Mucosa of descending colon (tissue), 3 donors: ENCODE measurements at regions not wholly inside any gene's neighbourhood (a gene's known extent, or its start where the extent isn't known, plus 50 kb on each side); places are given as distances from the start of the nearest gene placed in this dataset.

Experiments used
- ATAC-seq: fragments of 200-7000 bp; cut with Tn5 transposase; one replicate; pipeline ENCODE4 v1.9.1; 2020; ENCODE audit warnings: mild to moderate bottlenecking, moderate library complexity
- DNase-seq, 3 donors: peaks; one replicate each; pipeline ENCODE4 v3.0.0-alpha.2; 2020
- H3K36me3 ChIP-seq: fragments of 200-600 bp; one replicate; pipeline ENCODE4 v1.8.0; 2021; ENCODE audit warnings: low read depth, mild to moderate bottlenecking
- H3K4me1 ChIP-seq: fragments of 200-600 bp; one replicate; pipeline ENCODE4 v1.8.0; 2021; ENCODE audit warnings: low read depth, mild to moderate bottlenecking
- H3K4me3 ChIP-seq: fragments of 200-600 bp; one replicate; pipeline ENCODE4 v1.8.0; 2021; ENCODE audit warnings: mild to moderate bottlenecking
- H3K9me3 ChIP-seq: fragments of 200-600 bp; one replicate; pipeline ENCODE4 v1.8.0; 2021; ENCODE audit warnings: mild to moderate bottlenecking
- intact Hi-C, 2 donors: fragments of 100-400 bp; cut with DNase I in 1 of 2; cut with micrococcal nuclease in 1 of 2; formaldehyde crosslinking; loops; one replicate each; pipeline versions ENCODE4 v1.11.0 to v1.11.1; 2022; cut with DNase I, micrococcal nuclease
- TF ChIP-seq, protein P1 (sequence below): fragments of 200-600 bp; IDR thresholded peaks from one replicate; pipeline ENCODE4 v1.8.0; 2022; ENCODE audit warnings: antibody characterized with exemption, mild to moderate bottlenecking
- donor health status: DM: no; HTN: no; CAD: no; lungs with moderate emphysema.
- donor health status: DM: no; HTN: no; CAD: no.
- donor health status: DM: no; HTN: yes; CAD: no.

- TF ChIP-seq, protein P1, sequence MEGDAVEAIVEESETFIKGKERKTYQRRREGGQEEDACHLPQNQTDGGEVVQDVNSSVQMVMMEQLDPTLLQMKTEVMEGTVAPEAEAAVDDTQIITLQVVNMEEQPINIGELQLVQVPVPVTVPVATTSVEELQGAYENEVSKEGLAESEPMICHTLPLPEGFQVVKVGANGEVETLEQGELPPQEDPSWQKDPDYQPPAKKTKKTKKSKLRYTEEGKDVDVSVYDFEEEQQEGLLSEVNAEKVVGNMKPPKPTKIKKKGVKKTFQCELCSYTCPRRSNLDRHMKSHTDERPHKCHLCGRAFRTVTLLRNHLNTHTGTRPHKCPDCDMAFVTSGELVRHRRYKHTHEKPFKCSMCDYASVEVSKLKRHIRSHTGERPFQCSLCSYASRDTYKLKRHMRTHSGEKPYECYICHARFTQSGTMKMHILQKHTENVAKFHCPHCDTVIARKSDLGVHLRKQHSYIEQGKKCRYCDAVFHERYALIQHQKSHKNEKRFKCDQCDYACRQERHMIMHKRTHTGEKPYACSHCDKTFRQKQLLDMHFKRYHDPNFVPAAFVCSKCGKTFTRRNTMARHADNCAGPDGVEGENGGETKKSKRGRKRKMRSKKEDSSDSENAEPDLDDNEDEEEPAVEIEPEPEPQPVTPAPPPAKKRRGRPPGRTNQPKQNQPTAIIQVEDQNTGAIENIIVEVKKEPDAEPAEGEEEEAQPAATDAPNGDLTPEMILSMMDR: no peak
- ATAC-seq (no peak), DNase-seq (no peak)
- intact Hi-C loops: no loop called here
- H3K4me3 ChIP-seq: no peak overlapping the region
- no peaks in the 10 kb centered on the region for H3K36me3 ChIP-seq
- no peaks in the 10 kb centered on the region for H3K9me3 ChIP-seq
- no peaks in the 10 kb centered on the region for H3K4me1 ChIP-seq
Observed at GRCh38 chr6:169926617-169927417, 175.4 kb downstream of the ERMARD start.

GRCh38 chr6:169923468-169924464, 172.3 kb downstream of the ERMARD start:
- no peaks in the 10 kb centered on the region for H3K4me1 ChIP-seq

DNA sequence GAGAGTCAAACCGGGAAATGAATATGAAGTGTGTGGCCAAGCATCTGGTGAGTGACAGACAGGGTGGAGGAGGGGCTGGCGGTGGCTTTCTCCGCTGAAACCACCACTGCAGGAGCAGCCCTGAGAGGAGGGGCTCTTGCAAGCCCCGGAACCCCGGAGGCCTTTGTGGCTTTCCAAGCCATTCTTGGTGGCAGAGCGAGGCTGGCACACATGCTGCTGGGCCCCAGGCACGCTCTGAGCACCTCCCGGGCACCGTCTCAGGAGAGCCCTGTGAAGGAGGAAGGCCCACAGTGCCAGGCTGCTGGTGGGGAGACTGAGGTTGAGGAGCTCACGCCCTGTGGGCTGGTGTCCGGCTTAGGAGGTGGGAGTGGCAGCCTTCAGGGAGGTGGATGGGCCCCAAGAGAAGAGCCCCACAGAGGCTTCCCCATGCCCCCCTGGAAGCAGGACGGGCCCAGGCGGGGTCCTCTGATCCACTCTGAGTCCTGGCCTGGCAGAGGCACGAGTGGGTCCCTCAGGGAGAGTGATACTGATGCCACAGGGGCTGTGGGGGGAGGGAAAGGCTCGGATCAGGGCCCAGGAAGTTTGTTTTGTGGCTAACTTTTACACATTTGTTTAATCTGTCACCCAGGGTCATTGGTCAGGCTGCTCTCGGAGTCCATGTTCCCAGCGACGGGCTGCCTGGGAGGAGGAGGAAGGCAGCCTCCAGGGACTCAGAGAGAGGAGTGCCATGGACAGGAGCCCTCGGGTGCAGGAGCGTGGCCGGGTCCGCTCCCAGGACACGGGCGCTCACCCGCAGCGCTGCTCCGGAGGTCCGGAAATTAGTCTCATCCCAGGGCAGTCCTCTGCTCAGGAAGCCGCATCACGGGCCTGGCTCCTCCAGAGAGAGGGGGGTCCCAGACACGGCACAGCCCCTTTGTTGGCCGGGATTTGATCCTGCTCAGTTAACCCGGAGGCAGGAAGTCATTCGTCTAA, 170.7 kb downstream of the ERMARD start:
- H3K4me3 ChIP-seq: no peak overlapping the region
- no peak for DNase-seq
- H3K4me1 ChIP-seq: no peaks in the 10 kb centered on the region
- intact Hi-C loops: no loop called here
- no peak for ATAC-seq
- H3K36me3 ChIP-seq: no peaks in the 10 kb centered on the region
- no peaks in the 10 kb centered on the region for H3K9me3 ChIP-seq
- TF ChIP-seq, protein P1: no peak

More at GRCh38 chr6:169923468-169924464, 172.3 kb downstream of the ERMARD start:
- no peak for DNase-seq
- no peak for ATAC-seq
- TF ChIP-seq, protein P1: no peak
- intact Hi-C loops: no loop called here
- Histone ChIP-seq H3K4me3 (no peak overlapping the region), H3K36me3 (no peaks in the 10 kb centered on the region), H3K9me3 (no peaks in the 10 kb centered on the region)

DNA sequence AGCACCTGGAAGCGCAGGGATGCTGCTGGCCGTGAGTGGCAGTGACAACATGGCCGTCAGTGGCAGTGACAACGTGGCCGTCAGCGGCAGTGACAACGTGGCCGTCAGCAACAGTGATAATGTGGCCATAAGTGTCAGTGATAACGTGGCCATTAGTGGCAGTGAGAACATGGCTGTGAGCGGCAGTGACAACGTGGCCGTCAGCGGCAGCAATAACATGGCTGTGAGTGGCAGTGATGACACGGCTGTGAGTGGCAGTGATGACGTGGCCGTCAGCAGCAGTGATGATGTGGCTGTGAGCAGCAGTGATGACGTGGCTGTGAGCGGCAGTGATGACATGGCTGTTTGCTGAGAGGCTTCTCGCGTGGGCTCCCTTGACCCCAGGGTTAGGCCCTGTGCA, 169.8 kb downstream of the ERMARD start:
- H3K4me3 ChIP-seq: no peak overlapping the region
- no peak for ATAC-seq
- TF ChIP-seq, protein P1: no peak
- DNase-seq: no peak
- H3K9me3 ChIP-seq: no peaks in the 10 kb centered on the region
- no peaks in the 10 kb centered on the region for H3K4me1 ChIP-seq
- intact Hi-C loops: no loop called here
- H3K36me3 ChIP-seq: no peaks in the 10 kb centered on the region
